ENCODE measurements at regions not wholly inside any gene's neighbourhood (a gene's known extent, or its start where the extent isn't known, plus 50 kb on each side); places are given as distances from the start of the nearest gene placed in this dataset.

- Histone ChIP-seq H3K9me3 (ENCODE audit: control insufficient read depth in 2 of 2, low read length in 2 of 2) (no peaks in the 10 kb centered on the region), H3K36me3 (ENCODE audit: control insufficient read depth in 2 of 2, insufficient read depth in 2 of 2, low read length in 2 of 2) (no peaks in the 10 kb centered on the region), H3K4me3 (ENCODE audit: low read length in 2 of 2) (no peak overlapping the region), H3K4me1 (ENCODE audit: control insufficient read depth in 2 of 2, insufficient read depth in 2 of 2, low read length in 2 of 2) (no peaks in the 10 kb centered on the region), H3K27ac (ENCODE audit: low read depth in 2 of 2, low read length in 2 of 2) (no peak overlapping the region), H3K27me3 (ENCODE audit: control insufficient read depth in 2 of 2, insufficient read depth in 2 of 2, low read length in 2 of 2) (no peaks in the 10 kb centered on the region), H3K9ac (ENCODE audit: low read depth in 1 of 2, low read length in 2 of 2) (no peak overlapping the region)
These were observed 442.5 kb downstream of the EFNA5 start for GRCh38 chr5:107228226-107228625.

- Histone ChIP-seq H3K36me3 (ENCODE audit: control insufficient read depth in 2 of 2, insufficient read depth in 2 of 2, low read length in 2 of 2) (no peaks in the 10 kb centered on the region), H3K4me1 (ENCODE audit: control insufficient read depth in 2 of 2, insufficient read depth in 2 of 2, low read length in 2 of 2) (no peaks in the 10 kb centered on the region), H3K9ac (ENCODE audit: low read depth in 1 of 2, low read length in 2 of 2) (no peak overlapping the region), H3K27ac (ENCODE audit: low read depth in 2 of 2, low read length in 2 of 2) (no peak overlapping the region), H3K9me3 (ENCODE audit: control insufficient read depth in 2 of 2, low read length in 2 of 2) (no peaks in the 10 kb centered on the region), H3K27me3 (ENCODE audit: control insufficient read depth in 2 of 2, insufficient read depth in 2 of 2, low read length in 2 of 2) (no peaks in the 10 kb centered on the region), H3K4me3 (ENCODE audit: low read length in 2 of 2) (no peak overlapping the region)
These were observed 446.5 kb downstream of the EFNA5 start for GRCh38 chr5:107224272-107224671.

GRCh38 chr5:107223066-107223465, 447.7 kb downstream of the EFNA5 start:
- H3K27ac ChIP-seq (ENCODE audit: low read depth in 2 of 2, low read length in 2 of 2), result no peak overlapping the region
- no peaks in the 10 kb centered on the region for H3K27me3 ChIP-seq (ENCODE audit: control insufficient read depth in 2 of 2, insufficient read depth in 2 of 2, low read length in 2 of 2)
- no peak overlapping the region for H3K4me3 ChIP-seq (ENCODE audit: low read length in 2 of 2)
- no peaks in the 10 kb centered on the region for H3K9me3 ChIP-seq (ENCODE audit: control insufficient read depth in 2 of 2, low read length in 2 of 2)
- H3K4me1 ChIP-seq (ENCODE audit: control insufficient read depth in 2 of 2, insufficient read depth in 2 of 2, low read length in 2 of 2), result no peaks in the 10 kb centered on the region
- no peak overlapping the region for H3K9ac ChIP-seq (ENCODE audit: low read depth in 1 of 2, low read length in 2 of 2)
- no peaks in the 10 kb centered on the region for H3K36me3 ChIP-seq (ENCODE audit: control insufficient read depth in 2 of 2, insufficient read depth in 2 of 2, low read length in 2 of 2)

- Histone ChIP-seq H3K4me1 (ENCODE audit: control insufficient read depth in 2 of 2, insufficient read depth in 2 of 2, low read length in 2 of 2) (no peaks in the 10 kb centered on the region), H3K4me3 (ENCODE audit: low read length in 2 of 2) (no peak overlapping the region), H3K9me3 (ENCODE audit: control insufficient read depth in 2 of 2, low read length in 2 of 2) (no peaks in the 10 kb centered on the region), H3K36me3 (ENCODE audit: control insufficient read depth in 2 of 2, insufficient read depth in 2 of 2, low read length in 2 of 2) (no peaks in the 10 kb centered on the region), H3K27me3 (ENCODE audit: control insufficient read depth in 2 of 2, insufficient read depth in 2 of 2, low read length in 2 of 2) (no peaks in the 10 kb centered on the region), H3K27ac (ENCODE audit: low read depth in 2 of 2, low read length in 2 of 2) (no peak overlapping the region), H3K9ac (ENCODE audit: low read depth in 1 of 2, low read length in 2 of 2) (no peak overlapping the region)
These were observed 450.7 kb downstream of the EFNA5 start for GRCh38 chr5:107219993-107220392.

GRCh38 chr5:107218457-107219193, 452.1 kb downstream of the EFNA5 start:
- H3K9me3 ChIP-seq (ENCODE audit: control insufficient read depth in 2 of 2, low read length in 2 of 2), result no peaks in the 10 kb centered on the region
- no peaks in the 10 kb centered on the region for H3K27me3 ChIP-seq (ENCODE audit: control insufficient read depth in 2 of 2, insufficient read depth in 2 of 2, low read length in 2 of 2)
- no peaks in the 10 kb centered on the region for H3K36me3 ChIP-seq (ENCODE audit: control insufficient read depth in 2 of 2, insufficient read depth in 2 of 2, low read length in 2 of 2)
- no peak overlapping the region for H3K4me3 ChIP-seq (ENCODE audit: low read length in 2 of 2)
- no peak overlapping the region for H3K27ac ChIP-seq (ENCODE audit: low read depth in 2 of 2, low read length in 2 of 2)
- no peak overlapping the region for H3K9ac ChIP-seq (ENCODE audit: low read depth in 1 of 2, low read length in 2 of 2)
- no peaks in the 10 kb centered on the region for H3K4me1 ChIP-seq (ENCODE audit: control insufficient read depth in 2 of 2, insufficient read depth in 2 of 2, low read length in 2 of 2)

- H3K9me3 ChIP-seq (ENCODE audit: control insufficient read depth in 2 of 2, low read length in 2 of 2), result no peaks in the 10 kb centered on the region
- no peaks in the 10 kb centered on the region for H3K27me3 ChIP-seq (ENCODE audit: control insufficient read depth in 2 of 2, insufficient read depth in 2 of 2, low read length in 2 of 2)
- no peak overlapping the region for H3K4me3 ChIP-seq (ENCODE audit: low read length in 2 of 2)
- no peaks in the 10 kb centered on the region for H3K4me1 ChIP-seq (ENCODE audit: control insufficient read depth in 2 of 2, insufficient read depth in 2 of 2, low read length in 2 of 2)
- no peak overlapping the region for H3K27ac ChIP-seq (ENCODE audit: low read depth in 2 of 2, low read length in 2 of 2)
- H3K36me3 ChIP-seq (ENCODE audit: control insufficient read depth in 2 of 2, insufficient read depth in 2 of 2, low read length in 2 of 2), result no peaks in the 10 kb centered on the region
- no peak overlapping the region for H3K9ac ChIP-seq (ENCODE audit: low read depth in 1 of 2, low read length in 2 of 2)
These were observed 453.0 kb downstream of the EFNA5 start for GRCh38 chr5:107217721-107218130.

GRCh38 chr5:107216587-107216986, 454.1 kb downstream of the EFNA5 start:
- no peak overlapping the region for H3K9ac ChIP-seq (ENCODE audit: low read depth in 1 of 2, low read length in 2 of 2)
- no peaks in the 10 kb centered on the region for H3K4me1 ChIP-seq (ENCODE audit: control insufficient read depth in 2 of 2, insufficient read depth in 2 of 2, low read length in 2 of 2)
- H3K27ac ChIP-seq (ENCODE audit: low read depth in 2 of 2, low read length in 2 of 2), result no peak overlapping the region
- H3K27me3 ChIP-seq (ENCODE audit: control insufficient read depth in 2 of 2, insufficient read depth in 2 of 2, low read length in 2 of 2), result no peaks in the 10 kb centered on the region
- no peak overlapping the region for H3K4me3 ChIP-seq (ENCODE audit: low read length in 2 of 2)
- H3K36me3 ChIP-seq (ENCODE audit: control insufficient read depth in 2 of 2, insufficient read depth in 2 of 2, low read length in 2 of 2), result no peaks in the 10 kb centered on the region
- H3K9me3 ChIP-seq (ENCODE audit: control insufficient read depth in 2 of 2, low read length in 2 of 2), result no peaks in the 10 kb centered on the region

- no peaks in the 10 kb centered on the region for H3K27me3 ChIP-seq (ENCODE audit: control insufficient read depth in 2 of 2, insufficient read depth in 2 of 2, low read length in 2 of 2)
- no peaks in the 10 kb centered on the region for H3K36me3 ChIP-seq (ENCODE audit: control insufficient read depth in 2 of 2, insufficient read depth in 2 of 2, low read length in 2 of 2)
- no peak overlapping the region for H3K4me3 ChIP-seq (ENCODE audit: low read length in 2 of 2)
- no peaks in the 10 kb centered on the region for H3K9me3 ChIP-seq (ENCODE audit: control insufficient read depth in 2 of 2, low read length in 2 of 2)
- H3K4me1 ChIP-seq (ENCODE audit: control insufficient read depth in 2 of 2, insufficient read depth in 2 of 2, low read length in 2 of 2), result no peaks in the 10 kb centered on the region
- no peak overlapping the region for H3K9ac ChIP-seq (ENCODE audit: low read depth in 1 of 2, low read length in 2 of 2)
- no peak overlapping the region for H3K27ac ChIP-seq (ENCODE audit: low read depth in 2 of 2, low read length in 2 of 2)
These were observed 455.1 kb downstream of the EFNA5 start for GRCh38 chr5:107215611-107216010.

- Histone ChIP-seq H3K4me1 (ENCODE audit: control insufficient read depth in 2 of 2, insufficient read depth in 2 of 2, low read length in 2 of 2) (no peaks in the 10 kb centered on the region), H3K36me3 (ENCODE audit: control insufficient read depth in 2 of 2, insufficient read depth in 2 of 2, low read length in 2 of 2) (no peaks in the 10 kb centered on the region), H3K27ac (ENCODE audit: low read depth in 2 of 2, low read length in 2 of 2) (no peak overlapping the region), H3K9ac (ENCODE audit: low read depth in 1 of 2, low read length in 2 of 2) (no peak overlapping the region), H3K27me3 (ENCODE audit: control insufficient read depth in 2 of 2, insufficient read depth in 2 of 2, low read length in 2 of 2) (no peaks in the 10 kb centered on the region), H3K4me3 (ENCODE audit: low read length in 2 of 2) (no peak overlapping the region), H3K9me3 (ENCODE audit: control insufficient read depth in 2 of 2, low read length in 2 of 2) (no peaks in the 10 kb centered on the region)
These were observed 457.7 kb downstream of the EFNA5 start for GRCh38 chr5:107213025-107213424.

- H3K27me3 ChIP-seq (ENCODE audit: control insufficient read depth in 2 of 2, insufficient read depth in 2 of 2, low read length in 2 of 2), result no peaks in the 10 kb centered on the region
- no peaks in the 10 kb centered on the region for H3K9me3 ChIP-seq (ENCODE audit: control insufficient read depth in 2 of 2, low read length in 2 of 2)
- no peaks in the 10 kb centered on the region for H3K36me3 ChIP-seq (ENCODE audit: control insufficient read depth in 2 of 2, insufficient read depth in 2 of 2, low read length in 2 of 2)
- no peak overlapping the region for H3K4me3 ChIP-seq (ENCODE audit: low read length in 2 of 2)
- no peak overlapping the region for H3K27ac ChIP-seq (ENCODE audit: low read depth in 2 of 2, low read length in 2 of 2)
- no peak overlapping the region for H3K9ac ChIP-seq (ENCODE audit: low read depth in 1 of 2, low read length in 2 of 2)
- no peaks in the 10 kb centered on the region for H3K4me1 ChIP-seq (ENCODE audit: control insufficient read depth in 2 of 2, insufficient read depth in 2 of 2, low read length in 2 of 2)
These were observed 459.1 kb downstream of the EFNA5 start for GRCh38 chr5:107211630-107212029.
